ENCODE measurements at regions not wholly inside any gene's neighbourhood (a gene's known extent, or its start where the extent isn't known, plus 50 kb on each side); places are given as distances from the start of the nearest gene placed in this dataset.
"Not testable (repeated sequence)": the region's sequence is repeated elsewhere in the genome, so short reads cannot be mapped to it uniquely, and the experiment has no call there.

DNA sequence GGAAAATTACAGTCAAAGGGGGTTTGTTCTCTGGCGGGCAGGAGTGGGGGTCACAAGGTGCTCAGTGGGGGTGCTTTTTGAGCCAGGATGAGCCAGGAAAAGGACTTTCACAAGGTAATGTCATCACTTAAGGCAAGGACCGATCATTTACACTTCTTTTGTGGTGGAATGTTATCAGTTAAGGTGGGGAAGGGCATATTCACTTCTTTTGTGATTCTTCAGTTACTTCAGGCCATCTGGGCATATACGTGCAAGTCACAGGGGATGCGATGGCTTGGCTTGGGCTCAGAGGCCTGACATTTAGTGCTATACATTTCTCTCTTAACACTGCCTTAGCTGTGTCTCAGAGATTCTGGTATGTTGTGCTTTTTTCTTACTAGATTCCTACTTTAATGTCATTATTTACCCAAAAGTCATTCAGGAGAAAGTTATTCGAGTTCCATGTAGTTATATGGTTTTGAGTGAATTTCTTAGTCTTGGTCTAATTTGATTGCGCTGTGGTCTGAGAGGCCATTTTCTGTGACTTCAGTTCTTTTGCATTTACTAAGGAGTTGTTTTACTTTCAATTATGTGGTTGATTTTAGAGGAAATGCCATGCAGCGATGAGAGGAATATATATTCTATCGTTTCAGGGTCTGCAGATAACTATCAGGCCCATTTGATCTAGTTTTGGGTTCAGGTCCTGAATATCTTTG lies 416.2 kb upstream of the EPHA7 start:
- BruUV-seq (replicated peaks); FAIRE-seq; H3K36me3 ChIP-seq (replicated peaks in 1 of 2; ENCODE audit: control insufficient read depth in 1 of 2, insufficient read depth in 2 of 2, low read length in 2 of 2); H3K9ac ChIP-seq (ENCODE audit: insufficient read depth, low read depth, low read length); in situ Hi-C loops (cut with HindIII; ENCODE audit: extremely low pct_ligation_motif_present, low pct_unique_long_range_greater_than_20kb); H3K4me2 ChIP-seq (ENCODE audit: low read depth, low read length); H3K9me3 ChIP-seq (ENCODE audit: low read length); H4K20me1 ChIP-seq (ENCODE audit: insufficient read depth, low read length); H3K4me1 ChIP-seq (ENCODE audit: insufficient read depth, low read length); intact Hi-C loops (cut with micrococcal nuclease; ENCODE audit: unreplicated experiment); POLR2A ChIA-PET; H3K79me2 ChIP-seq (ENCODE audit: insufficient read depth, low read length); DNase-seq (ENCODE audit: low spot score); H3K27ac ChIP-seq (ENCODE audit: extremely low read length, insufficient read depth, low read length); CTCF ChIA-PET (ENCODE audit: low intra/inter-chr PET ratio, low total read pairs); H3K27me3 ChIP-seq (ENCODE audit: control insufficient read depth in 1 of 2, insufficient read depth in 2 of 2, low read length in 2 of 2); H3K4me3 ChIP-seq (replicated peaks in 1 of 3; ENCODE audit: insufficient read depth in 1 of 3, low read depth in 2 of 3, low read length in 3 of 3); H2AFZ ChIP-seq (ENCODE audit: low read length); ATAC-seq: not testable (repeated sequence)
- 32% methylated on average over 7 of the region's 8 CpGs for WGBS (ENCODE audit: low lambda C conversion rate)

DNA sequence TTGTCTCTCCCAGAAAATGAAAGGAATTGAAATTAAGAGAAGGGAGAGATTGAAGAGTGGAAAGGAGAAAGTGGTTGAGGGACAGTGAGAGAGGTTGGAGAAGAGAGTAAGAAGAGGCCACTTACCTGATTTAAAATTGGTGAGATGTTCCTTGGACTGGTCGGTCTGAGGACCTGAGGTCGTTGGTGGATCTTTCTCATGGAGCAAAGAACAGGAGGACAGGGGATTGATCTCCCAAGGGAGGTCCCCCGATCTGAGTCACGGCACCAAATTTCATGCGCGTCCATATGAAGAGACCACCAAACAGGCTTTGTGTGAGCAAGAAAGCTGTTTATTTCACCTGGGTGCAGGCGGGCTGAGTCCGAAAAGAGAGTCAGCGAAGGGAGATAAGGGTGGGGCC lies 415.7 kb upstream of the EPHA7 start:
- H3K36me3 ChIP-seq (replicated peaks in 1 of 2; ENCODE audit: control insufficient read depth in 1 of 2, insufficient read depth in 2 of 2, low read length in 2 of 2); H3K9ac ChIP-seq (ENCODE audit: insufficient read depth, low read depth, low read length); FAIRE-seq; H3K4me1 ChIP-seq (ENCODE audit: insufficient read depth, low read length); BruUV-seq (replicated peaks); H2AFZ ChIP-seq (ENCODE audit: low read length); H3K9me3 ChIP-seq (ENCODE audit: low read length); in situ Hi-C loops (cut with HindIII; ENCODE audit: extremely low pct_ligation_motif_present, low pct_unique_long_range_greater_than_20kb); DNase-seq (ENCODE audit: low spot score); H3K4me3 ChIP-seq (replicated peaks in 1 of 3; ENCODE audit: insufficient read depth in 1 of 3, low read depth in 2 of 3, low read length in 3 of 3); CTCF ChIA-PET (ENCODE audit: low intra/inter-chr PET ratio, low total read pairs); POLR2A ChIA-PET; H4K20me1 ChIP-seq (ENCODE audit: insufficient read depth, low read length); H3K27ac ChIP-seq (ENCODE audit: extremely low read length, insufficient read depth, low read length); H3K27me3 ChIP-seq (ENCODE audit: control insufficient read depth in 1 of 2, insufficient read depth in 2 of 2, low read length in 2 of 2); H3K79me2 ChIP-seq (ENCODE audit: insufficient read depth, low read length); H3K4me2 ChIP-seq (ENCODE audit: low read depth, low read length); ATAC-seq; intact Hi-C loops (cut with micrococcal nuclease; ENCODE audit: unreplicated experiment): not testable (repeated sequence)
- 59% methylated on average over 9 of the region's 9 CpGs for WGBS (ENCODE audit: low lambda C conversion rate)

DNA sequence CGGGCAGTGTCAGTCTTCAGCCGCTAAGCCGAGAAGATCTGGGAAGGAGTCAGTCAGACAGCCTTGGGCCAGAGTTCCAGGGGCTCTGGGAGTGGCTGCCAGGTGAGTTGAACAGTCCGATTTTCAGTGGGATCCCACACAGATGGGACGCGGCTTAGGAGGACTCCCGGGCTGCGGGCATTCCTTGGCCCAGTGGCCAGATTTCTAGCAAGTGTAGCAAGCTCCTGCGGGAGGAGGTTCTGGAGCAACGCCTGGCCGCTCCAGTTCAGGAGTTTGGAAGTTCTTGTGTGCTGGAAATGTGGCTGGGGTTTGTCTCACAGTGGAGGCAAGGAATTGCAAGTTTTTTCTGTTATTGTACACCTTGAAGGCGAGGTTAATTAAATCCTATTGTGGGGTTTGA lies 414.0 kb upstream of the EPHA7 start:
- DNase-seq (ENCODE audit: low spot score); ATAC-seq; H3K36me3 ChIP-seq (replicated peaks in 1 of 2; ENCODE audit: control insufficient read depth in 1 of 2, insufficient read depth in 2 of 2, low read length in 2 of 2); H3K9me3 ChIP-seq (ENCODE audit: low read length); H3K27ac ChIP-seq (ENCODE audit: extremely low read length, insufficient read depth, low read length); intact Hi-C loops (cut with micrococcal nuclease; ENCODE audit: unreplicated experiment); H3K27me3 ChIP-seq (ENCODE audit: control insufficient read depth in 1 of 2, insufficient read depth in 2 of 2, low read length in 2 of 2); H4K20me1 ChIP-seq (ENCODE audit: insufficient read depth, low read length); H3K4me1 ChIP-seq (ENCODE audit: insufficient read depth, low read length); POLR2A ChIA-PET; FAIRE-seq; H3K9ac ChIP-seq (ENCODE audit: insufficient read depth, low read depth, low read length); H3K4me3 ChIP-seq (replicated peaks in 1 of 3; ENCODE audit: insufficient read depth in 1 of 3, low read depth in 2 of 3, low read length in 3 of 3); in situ Hi-C loops (cut with HindIII; ENCODE audit: extremely low pct_ligation_motif_present, low pct_unique_long_range_greater_than_20kb); CTCF ChIA-PET (ENCODE audit: low intra/inter-chr PET ratio, low total read pairs); H3K79me2 ChIP-seq (ENCODE audit: insufficient read depth, low read length); H2AFZ ChIP-seq (ENCODE audit: low read length); H3K4me2 ChIP-seq (ENCODE audit: low read depth, low read length); BruUV-seq (replicated peaks): not testable (repeated sequence)
- 47% methylated on average over 8 of the region's 12 CpGs for WGBS (ENCODE audit: low lambda C conversion rate)

DNA sequence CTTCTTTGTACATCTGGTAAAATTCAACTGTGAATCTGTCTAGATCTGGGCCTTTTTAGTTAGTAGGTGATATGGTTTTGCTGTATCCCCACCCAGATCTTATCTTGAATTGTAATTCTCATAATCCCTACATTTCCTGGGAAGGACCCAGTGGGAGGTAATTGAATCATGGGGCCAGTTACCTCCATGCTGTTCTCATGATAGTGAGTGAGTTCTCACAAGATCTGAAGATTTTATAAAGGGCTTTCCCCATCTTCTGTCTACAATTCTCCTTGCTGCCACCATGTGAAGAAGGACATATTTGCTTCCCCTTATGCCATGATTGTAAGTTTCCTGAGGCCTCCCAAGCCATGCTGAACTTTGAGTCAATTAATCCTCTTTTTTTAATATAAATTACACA lies 410.4 kb upstream of the EPHA7 start:
- H3K4me2 ChIP-seq (ENCODE audit: low read depth, low read length); CTCF ChIA-PET (ENCODE audit: low intra/inter-chr PET ratio, low total read pairs); POLR2A ChIA-PET; H3K9me3 ChIP-seq (ENCODE audit: low read length); H4K20me1 ChIP-seq (ENCODE audit: insufficient read depth, low read length); in situ Hi-C loops (cut with HindIII; ENCODE audit: extremely low pct_ligation_motif_present, low pct_unique_long_range_greater_than_20kb); H3K27ac ChIP-seq (ENCODE audit: extremely low read length, insufficient read depth, low read length); H3K9ac ChIP-seq (ENCODE audit: insufficient read depth, low read depth, low read length); H3K4me1 ChIP-seq (ENCODE audit: insufficient read depth, low read length); intact Hi-C loops (cut with micrococcal nuclease; ENCODE audit: unreplicated experiment); H3K27me3 ChIP-seq (ENCODE audit: control insufficient read depth in 1 of 2, insufficient read depth in 2 of 2, low read length in 2 of 2); BruUV-seq (replicated peaks); H3K79me2 ChIP-seq (ENCODE audit: insufficient read depth, low read length); H2AFZ ChIP-seq (ENCODE audit: low read length); H3K36me3 ChIP-seq (replicated peaks in 1 of 2; ENCODE audit: control insufficient read depth in 1 of 2, insufficient read depth in 2 of 2, low read length in 2 of 2); FAIRE-seq; DNase-seq (ENCODE audit: low spot score); H3K4me3 ChIP-seq (replicated peaks in 1 of 3; ENCODE audit: insufficient read depth in 1 of 3, low read depth in 2 of 3, low read length in 3 of 3); ATAC-seq: not testable (repeated sequence)

Data from HepG2 (cell line).